HAP-1 (cell line): ENCODE measurements at regions not wholly inside any gene's neighbourhood (a gene's known extent, or its start where the extent isn't known, plus 50 kb on each side); places are given as distances from the start of the nearest gene placed in this dataset.

Source experiments
- DNase-seq, 2 experiments: peaks; one replicate each; pipeline ENCODE4 v3.0.0-alpha.2; 2016 to 2020; ENCODE audit warnings: low spot score in 2 of 2
- H3K27me3 ChIP-seq: fragments of 250-450 bp; sonication (Bioruptor Pico); 2 replicates; pipeline ENCODE4 v1.5.1; 2020; ENCODE audit warnings: low read depth, mild to moderate bottlenecking, moderate library complexity
- H3K36me3 ChIP-seq: fragments of 250-450 bp; sonication (Bioruptor Pico); replicated peaks from 2 replicates; pipeline ENCODE4 v1.5.1; 2020; ENCODE audit warnings: mild to moderate bottlenecking
- H3K4me1 ChIP-seq: fragments of 250-450 bp; sonication (Bioruptor Pico); 2 replicates; pipeline ENCODE4 v1.5.1; 2020; ENCODE audit warnings: mild to moderate bottlenecking
- H3K4me3 ChIP-seq: fragments of 250-450 bp; sonication (Bioruptor Pico); 2 replicates; pipeline ENCODE4 v1.5.1; 2020; ENCODE audit warnings: mild to moderate bottlenecking, moderate library complexity
- H3K9me3 ChIP-seq: fragments of 250-450 bp; sonication (Bioruptor Pico); 2 replicates; pipeline ENCODE4 v1.5.1; 2020; ENCODE audit warnings: mild to moderate bottlenecking, moderate library complexity
- in situ Hi-C: fragments of 300-500 bp; cut with MboI; formaldehyde crosslinking; loops from 3 replicates; pipeline ENCODE4 v1.14.3; 2020; ENCODE audit warnings: low sequenced_read_pairs, inconsistent platforms, mixed read lengths

- DNase-seq, result no peak
Measured at GRCh38 chr9:82149501-82149946, 161.0 kb downstream of the SPATA31D1 start.

DNA sequence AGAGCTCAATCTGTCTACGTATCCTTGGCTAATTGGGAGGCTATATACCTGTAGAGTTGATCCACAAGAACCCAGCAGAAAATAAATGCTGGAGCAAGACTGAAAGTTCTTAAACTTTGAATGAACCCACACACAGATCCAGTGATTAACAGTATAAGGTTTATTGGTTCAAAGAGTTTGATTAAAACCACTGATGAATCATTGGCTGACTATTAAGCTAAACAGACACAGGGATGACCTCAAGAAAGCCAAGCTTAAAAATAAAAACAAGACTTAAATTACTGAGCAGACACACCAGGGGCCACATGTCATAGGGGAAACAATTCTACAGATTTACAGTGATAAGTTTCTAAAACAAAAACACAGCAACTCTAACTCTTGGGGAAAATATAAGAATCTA, 163.6 kb downstream of the SPATA31D1 start:
- no peaks in the 10 kb centered on the region for H3K36me3 ChIP-seq
- in situ Hi-C loops, result no loop called here
- H3K4me3 ChIP-seq, result no peak overlapping the region
- no peaks in the 10 kb centered on the region for H3K27me3 ChIP-seq
- H3K9me3 ChIP-seq, result no peaks in the 10 kb centered on the region
- H3K4me1 ChIP-seq, result no peaks in the 10 kb centered on the region
- no peak for DNase-seq

More at GRCh38 chr9:82149501-82149946, 161.0 kb downstream of the SPATA31D1 start:
- no peaks in the 10 kb centered on the region for H3K4me1 ChIP-seq
- in situ Hi-C loops, result no loop called here
- no peaks in the 10 kb centered on the region for H3K9me3 ChIP-seq
- H3K36me3 ChIP-seq, result no peaks in the 10 kb centered on the region
- H3K27me3 ChIP-seq, result no peaks in the 10 kb centered on the region
- H3K4me3 ChIP-seq, result no peak overlapping the region

DNA sequence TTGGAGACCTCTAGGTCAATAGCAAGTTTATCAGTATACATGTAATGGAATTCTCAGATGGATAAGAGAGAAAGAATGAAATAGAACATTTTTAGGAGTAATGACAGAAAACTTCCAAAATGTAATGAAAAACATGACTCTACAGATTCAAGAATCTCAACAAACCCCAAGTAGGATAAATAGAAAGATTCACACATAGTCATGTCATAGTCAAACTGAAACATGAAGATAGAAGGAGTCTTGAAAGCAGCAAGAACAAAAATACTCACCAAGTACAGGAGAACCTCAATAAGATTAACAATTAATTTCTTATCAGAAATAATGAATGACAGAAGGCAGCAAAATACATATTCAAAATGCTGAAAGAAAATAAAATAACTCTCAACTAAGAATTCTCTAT, 164.5 kb downstream of the SPATA31D1 start:
- Histone ChIP-seq H3K4me1 (no peaks in the 10 kb centered on the region), H3K9me3 (no peaks in the 10 kb centered on the region), H3K4me3 (no peak overlapping the region), H3K27me3 (no peaks in the 10 kb centered on the region), H3K36me3 (no peaks in the 10 kb centered on the region)
- no peak for DNase-seq
- in situ Hi-C loops, result no loop called here

GRCh38 chr9:82154573-82154972, 166.0 kb downstream of the SPATA31D1 start:
- DNase-seq, result no peak
- Histone ChIP-seq H3K36me3 (no peaks in the 10 kb centered on the region), H3K27me3 (no peaks in the 10 kb centered on the region), H3K9me3 (no peaks in the 10 kb centered on the region), H3K4me3 (no peak overlapping the region), H3K4me1 (no peaks in the 10 kb centered on the region)
- in situ Hi-C loops, result no loop called here

DNA sequence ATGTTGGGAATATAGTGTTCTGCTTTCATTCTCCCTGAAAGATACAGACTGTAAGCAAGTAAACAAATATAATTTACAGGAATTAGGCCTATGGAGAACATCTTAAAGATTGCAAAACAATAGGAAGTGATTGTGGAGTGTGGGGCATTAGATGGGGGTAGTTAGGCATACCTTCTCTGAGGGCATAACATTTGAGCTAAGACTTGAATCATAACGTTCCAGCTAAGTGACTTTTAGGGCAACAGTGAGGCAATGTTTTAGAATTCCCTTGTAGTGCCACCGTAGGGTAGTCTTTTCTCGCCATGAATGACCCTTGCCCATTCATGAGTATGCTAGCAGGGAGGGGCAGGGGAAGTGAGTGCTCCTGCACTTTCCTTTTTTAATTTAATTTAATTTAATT, 173.3 kb downstream of the SPATA31D1 start:
- Histone ChIP-seq H3K4me1 (no peaks in the 10 kb centered on the region), H3K36me3 (no peaks in the 10 kb centered on the region), H3K9me3 (no peaks in the 10 kb centered on the region), H3K4me3 (no peak overlapping the region), H3K27me3 (no peaks in the 10 kb centered on the region)
- in situ Hi-C loops, result no loop called here
- DNase-seq, result no peak

GRCh38 chr9:82164159-82164558, 175.6 kb downstream of the SPATA31D1 start:
- DNase-seq, result no peak
- Histone ChIP-seq H3K36me3 (no peaks in the 10 kb centered on the region), H3K4me1 (no peaks in the 10 kb centered on the region), H3K9me3 (no peaks in the 10 kb centered on the region), H3K4me3 (no peak overlapping the region), H3K27me3 (no peaks in the 10 kb centered on the region)
- in situ Hi-C loops, result no loop called here

DNA sequence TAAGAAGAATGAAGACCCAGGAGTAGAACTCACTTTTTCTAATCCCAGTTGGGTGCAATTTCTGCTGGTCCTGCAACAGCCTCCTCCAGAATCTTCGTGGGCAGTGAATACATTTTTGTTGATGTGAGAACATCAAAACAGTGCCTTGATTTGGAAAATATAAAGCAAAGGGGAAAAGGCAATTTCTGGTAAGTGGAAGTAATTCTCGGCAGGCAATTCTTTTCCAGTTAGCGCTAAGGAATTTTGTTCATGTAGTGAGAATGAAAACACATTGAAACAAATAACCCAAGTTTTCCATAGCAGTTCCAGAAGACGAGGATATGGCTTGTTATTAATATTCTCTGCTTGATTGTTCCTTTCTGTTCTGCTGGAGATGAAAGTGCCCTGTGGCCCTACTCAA, 178.7 kb downstream of the SPATA31D1 start:
- Histone ChIP-seq H3K4me1 (no peaks in the 10 kb centered on the region), H3K9me3 (no peaks in the 10 kb centered on the region), H3K36me3 (no peaks in the 10 kb centered on the region), H3K27me3 (no peaks in the 10 kb centered on the region), H3K4me3 (no peak overlapping the region)
- in situ Hi-C loops, result no loop called here
- no peak for DNase-seq

DNA sequence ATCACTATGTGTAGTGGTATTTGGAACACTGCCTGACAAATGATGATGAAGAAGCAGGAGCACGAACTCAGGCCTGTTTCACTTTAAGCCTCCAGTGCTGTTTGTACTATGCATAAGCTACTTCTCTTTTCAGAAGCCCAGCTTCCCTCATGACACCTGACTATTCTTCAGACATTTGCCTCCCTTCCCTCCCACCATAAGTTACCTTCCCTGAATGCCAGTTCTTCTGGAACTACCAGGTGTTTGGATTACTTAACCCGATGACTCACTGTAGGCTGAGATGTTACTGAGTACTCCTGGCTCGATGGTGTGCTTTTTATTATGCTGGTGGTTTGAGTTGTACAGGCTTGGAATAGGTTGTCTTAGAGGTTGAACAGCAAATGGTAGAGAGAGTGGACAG, 180.0 kb downstream of the SPATA31D1 start:
- Histone ChIP-seq H3K27me3 (no peaks in the 10 kb centered on the region), H3K4me1 (no peaks in the 10 kb centered on the region), H3K36me3 (no peaks in the 10 kb centered on the region), H3K4me3 (no peak overlapping the region), H3K9me3 (no peaks in the 10 kb centered on the region)
- DNase-seq, result no peak
- in situ Hi-C loops, result no loop called here

GRCh38 chr9:82170866-82171265, 182.3 kb downstream of the SPATA31D1 start:
- DNase-seq, result no peak
- no peaks in the 10 kb centered on the region for H3K9me3 ChIP-seq
- in situ Hi-C loops, result no loop called here
- H3K4me1 ChIP-seq, result no peaks in the 10 kb centered on the region
- no peaks in the 10 kb centered on the region for H3K27me3 ChIP-seq
- H3K36me3 ChIP-seq, result no peaks in the 10 kb centered on the region
- H3K4me3 ChIP-seq, result no peak overlapping the region

- Histone ChIP-seq H3K36me3 (no peaks in the 10 kb centered on the region), H3K9me3 (no peaks in the 10 kb centered on the region), H3K4me1 (no peaks in the 10 kb centered on the region), H3K4me3 (no peak overlapping the region), H3K27me3 (no peaks in the 10 kb centered on the region)
- DNase-seq, result no peak
- in situ Hi-C loops, result no loop called here
Measured at GRCh38 chr9:82171271-82171670, 182.7 kb downstream of the SPATA31D1 start.

DNA sequence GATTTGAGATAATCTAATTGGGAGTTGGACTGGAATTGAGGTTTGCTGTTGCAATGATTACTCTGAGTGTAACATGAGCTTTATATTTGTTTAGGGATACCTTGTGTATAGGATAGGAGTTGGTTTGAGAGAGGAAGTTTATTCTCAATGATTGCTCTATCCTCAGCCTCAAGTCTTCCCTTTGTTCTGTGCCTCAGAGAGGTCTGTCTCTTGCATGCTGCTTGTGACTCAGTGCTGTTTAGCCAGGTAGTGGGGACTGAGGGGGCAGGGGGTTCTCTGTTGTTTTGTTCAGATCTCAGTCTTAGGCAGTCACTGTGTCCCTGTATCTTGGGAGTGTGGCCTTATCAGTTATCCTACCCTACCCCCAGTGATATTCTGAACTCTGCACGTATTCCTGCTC, 192.1 kb downstream of the SPATA31D1 start:
- no peak for DNase-seq
- Histone ChIP-seq H3K27me3 (no peaks in the 10 kb centered on the region), H3K36me3 (no peaks in the 10 kb centered on the region), H3K4me1 (no peaks in the 10 kb centered on the region), H3K4me3 (no peak overlapping the region), H3K9me3 (no peaks in the 10 kb centered on the region)
- in situ Hi-C loops, result no loop called here

DNA sequence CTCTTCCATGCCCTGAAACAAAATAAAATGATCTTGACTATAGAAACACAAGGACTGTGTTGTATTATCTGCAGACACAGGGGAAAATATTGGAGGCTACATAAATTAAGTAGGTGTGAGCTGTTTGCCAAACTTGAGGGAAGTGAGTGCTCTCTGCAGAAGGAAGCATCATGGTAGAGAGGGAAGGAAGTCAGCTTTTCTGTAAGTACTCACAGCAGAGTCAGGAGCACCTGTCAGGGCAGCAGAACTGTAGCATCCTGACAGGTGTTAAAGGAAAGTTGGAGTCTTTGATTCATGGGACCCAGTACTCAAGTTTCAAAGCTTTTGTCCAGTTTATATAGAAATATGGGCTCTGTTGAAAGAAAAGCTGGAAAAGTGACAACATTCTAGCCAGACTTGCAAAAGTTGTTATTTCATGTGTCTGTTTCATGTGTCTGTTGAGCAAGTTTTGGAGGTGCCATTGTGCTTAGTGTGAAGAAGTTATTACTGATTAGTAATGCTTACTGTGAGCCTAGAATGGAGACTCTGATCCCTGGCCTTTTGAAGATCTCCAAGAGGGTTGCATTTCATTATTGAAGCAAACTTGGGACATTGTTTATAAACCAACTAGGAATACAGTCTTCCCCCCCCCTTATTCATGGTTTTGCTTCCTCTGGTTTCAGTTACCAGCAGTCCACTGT, 194.7 kb downstream of the SPATA31D1 start:
- Histone ChIP-seq H3K4me3 (no peak overlapping the region), H3K4me1 (no peaks in the 10 kb centered on the region), H3K9me3 (no peaks in the 10 kb centered on the region), H3K36me3 (no peaks in the 10 kb centered on the region), H3K27me3 (no peaks in the 10 kb centered on the region)
- in situ Hi-C loops, result no loop called here
- no peak for DNase-seq

DNA sequence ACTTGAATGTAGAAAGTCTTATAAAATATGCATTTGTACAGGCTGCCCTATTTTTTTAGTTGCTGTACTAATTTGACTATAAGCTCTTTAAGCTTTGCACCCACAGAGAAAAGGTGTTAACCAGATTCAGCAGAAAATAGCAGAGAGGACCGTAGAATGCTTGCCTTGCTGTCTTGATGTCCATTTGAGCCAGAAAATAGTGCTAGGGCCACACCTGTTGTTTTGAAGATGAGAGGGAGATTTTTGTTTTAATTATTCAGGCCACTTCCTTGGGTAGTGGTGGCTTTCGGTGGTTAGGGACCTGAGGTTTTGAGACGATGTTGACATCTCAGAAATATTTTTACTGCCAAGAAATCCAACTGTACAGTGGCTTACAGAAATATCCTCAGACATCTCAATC, 196.0 kb downstream of the SPATA31D1 start:
- no peaks in the 10 kb centered on the region for H3K36me3 ChIP-seq
- no peaks in the 10 kb centered on the region for H3K9me3 ChIP-seq
- no peak overlapping the region for H3K4me3 ChIP-seq
- no peaks in the 10 kb centered on the region for H3K27me3 ChIP-seq
- no peak for DNase-seq
- in situ Hi-C loops, result no loop called here
- no peaks in the 10 kb centered on the region for H3K4me1 ChIP-seq

- no peak overlapping the region for H3K4me3 ChIP-seq
- no peak for DNase-seq
- H3K9me3 ChIP-seq, result no peaks in the 10 kb centered on the region
- no peaks in the 10 kb centered on the region for H3K27me3 ChIP-seq
- no peaks in the 10 kb centered on the region for H3K36me3 ChIP-seq
- in situ Hi-C loops, result no loop called here
- H3K4me1 ChIP-seq, result no peaks in the 10 kb centered on the region
Measured at GRCh38 chr9:82188817-82189216, 200.2 kb downstream of the SPATA31D1 start.
